B cell (primary cell): ENCODE measurements at regions not wholly inside any gene's neighbourhood (a gene's known extent, or its start where the extent isn't known, plus 50 kb on each side); places are given as distances from the start of the nearest gene placed in this dataset.

Experiments
- EZH2 ChIP-seq: IDR thresholded peaks from 2 replicates; pipeline ENCODE4 v1.6.1; 2012; ENCODE audit warnings: borderline replicate concordance, low read depth, mild to moderate bottlenecking, moderate library complexity, low read length; ENCODE audit not compliant: insufficient read depth, poor library complexity, severe bottlenecking
- TF ChIP-seq, protein P1 (sequence below): fragments of 200-600 bp; IDR thresholded peaks from one replicate; pipeline ENCODE4 v1.8.0; 2022; ENCODE audit warnings: antibody characterized with exemption, mild to moderate bottlenecking

GRCh38 chr6:150690681-150691080, 91.0 kb downstream of the PLEKHG1 start:
- TF ChIP-seq, protein P1, sequence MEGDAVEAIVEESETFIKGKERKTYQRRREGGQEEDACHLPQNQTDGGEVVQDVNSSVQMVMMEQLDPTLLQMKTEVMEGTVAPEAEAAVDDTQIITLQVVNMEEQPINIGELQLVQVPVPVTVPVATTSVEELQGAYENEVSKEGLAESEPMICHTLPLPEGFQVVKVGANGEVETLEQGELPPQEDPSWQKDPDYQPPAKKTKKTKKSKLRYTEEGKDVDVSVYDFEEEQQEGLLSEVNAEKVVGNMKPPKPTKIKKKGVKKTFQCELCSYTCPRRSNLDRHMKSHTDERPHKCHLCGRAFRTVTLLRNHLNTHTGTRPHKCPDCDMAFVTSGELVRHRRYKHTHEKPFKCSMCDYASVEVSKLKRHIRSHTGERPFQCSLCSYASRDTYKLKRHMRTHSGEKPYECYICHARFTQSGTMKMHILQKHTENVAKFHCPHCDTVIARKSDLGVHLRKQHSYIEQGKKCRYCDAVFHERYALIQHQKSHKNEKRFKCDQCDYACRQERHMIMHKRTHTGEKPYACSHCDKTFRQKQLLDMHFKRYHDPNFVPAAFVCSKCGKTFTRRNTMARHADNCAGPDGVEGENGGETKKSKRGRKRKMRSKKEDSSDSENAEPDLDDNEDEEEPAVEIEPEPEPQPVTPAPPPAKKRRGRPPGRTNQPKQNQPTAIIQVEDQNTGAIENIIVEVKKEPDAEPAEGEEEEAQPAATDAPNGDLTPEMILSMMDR, result no peak
- no peak for TF ChIP-seq EZH2
